HUES48 (cell line): ENCODE measurements at regions not wholly inside any gene's neighbourhood (a gene's known extent, or its start where the extent isn't known, plus 50 kb on each side); places are given as distances from the start of the nearest gene placed in this dataset.
"Not testable (repeated sequence)": the region's sequence is repeated elsewhere in the genome, so short reads cannot be mapped to it uniquely, and the experiment has no call there.

Experiments used
- H3K27ac ChIP-seq: one replicate; pipeline ENCODE4 v1.7.0; 2013; ENCODE audit warnings: low read depth, low read length, inconsistent platforms
- H3K27me3 ChIP-seq: 2 replicates; pipeline ENCODE4 v1.6.1; 2013; ENCODE audit warnings: mild to moderate bottlenecking, low read length; ENCODE audit not compliant: control insufficient read depth, insufficient read depth
- H3K36me3 ChIP-seq: 2 replicates; pipeline ENCODE4 v1.6.1; 2013; ENCODE audit warnings: low read length; ENCODE audit not compliant: control insufficient read depth, insufficient read depth
- H3K4me1 ChIP-seq: 2 replicates; pipeline ENCODE4 v1.6.1; 2013; ENCODE audit warnings: mild to moderate bottlenecking, low read length; ENCODE audit not compliant: control insufficient read depth, insufficient read depth
- H3K4me3 ChIP-seq: 2 replicates; pipeline ENCODE4 v1.5.1; 2013; ENCODE audit warnings: mild to moderate bottlenecking, low read depth, low read length
- H3K9ac ChIP-seq: 2 replicates; pipeline ENCODE4 v1.6.1; 2013; ENCODE audit warnings: mild to moderate bottlenecking, low read depth, low read length, moderate library complexity
- H3K9me3 ChIP-seq: 2 replicates; pipeline ENCODE4 v1.6.1; 2013; ENCODE audit warnings: low read length; ENCODE audit not compliant: control insufficient read depth, insufficient read depth

- Histone ChIP-seq H3K4me1 (no peaks in the 10 kb centered on the region), H3K9ac (no peak overlapping the region), H3K4me3 (no peak overlapping the region), H3K9me3 (no peaks in the 10 kb centered on the region), H3K36me3 (no peaks in the 10 kb centered on the region), H3K27ac (no peak overlapping the region), H3K27me3 (no peaks in the 10 kb centered on the region)
Measured at GRCh38 chr7:37570145-37570544, 113.4 kb upstream of the GPR141 start.

- Histone ChIP-seq H3K4me1 (no peaks in the 10 kb centered on the region), H3K4me3 (no peak overlapping the region), H3K9ac (no peak overlapping the region), H3K27ac (no peak overlapping the region), H3K9me3 (no peaks in the 10 kb centered on the region), H3K36me3 (no peaks in the 10 kb centered on the region), H3K27me3 (no peaks in the 10 kb centered on the region)
Measured at GRCh38 chr7:37571806-37572205, 111.8 kb upstream of the GPR141 start.

DNA sequence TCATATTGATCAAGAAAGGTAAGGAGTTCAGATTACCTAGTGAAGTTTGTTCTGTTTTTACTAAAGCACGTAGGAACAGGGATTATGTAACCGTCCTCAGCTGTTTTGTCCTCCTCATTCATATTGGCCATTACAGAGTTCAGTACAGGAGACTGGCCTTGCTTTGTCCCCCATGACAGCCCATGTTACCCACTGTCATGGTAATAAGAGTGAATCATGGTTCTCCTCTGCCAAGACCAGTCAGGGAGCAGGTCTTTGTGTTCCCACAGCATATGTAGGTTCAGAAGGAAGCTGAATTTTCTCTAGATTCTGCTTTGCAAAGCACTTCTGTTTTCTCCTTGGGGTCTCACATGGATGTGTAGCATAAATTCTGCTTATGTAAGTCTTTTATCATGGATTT, 106.2 kb upstream of the GPR141 start:
- peak overlapping the region; percentile 53 for H3K27ac ChIP-seq
- H3K9ac ChIP-seq = no peak overlapping the region
- H3K4me3 ChIP-seq = no peak overlapping the region
- H3K27me3 ChIP-seq = no peaks in the 10 kb centered on the region
- no peaks in the 10 kb centered on the region for H3K9me3 ChIP-seq
- no peaks in the 10 kb centered on the region for H3K36me3 ChIP-seq
- peaks cover 12% of the 10 kb centered on the region; the same call in 1 of the 2 replicates for H3K4me1 ChIP-seq

- H3K9ac ChIP-seq = no peak overlapping the region; the same call in 1 of the 2 replicates
- no peaks in the 10 kb centered on the region for H3K27me3 ChIP-seq
- H3K27ac ChIP-seq = peak overlapping the region; percentile 53
- no peak overlapping the region for H3K4me3 ChIP-seq
- H3K36me3 ChIP-seq = no peaks in the 10 kb centered on the region
- peaks cover 12% of the 10 kb centered on the region; the same call in 1 of the 2 replicates for H3K4me1 ChIP-seq
- H3K9me3 ChIP-seq = no peaks in the 10 kb centered on the region
Measured at GRCh38 chr7:37577901-37578300, 105.7 kb upstream of the GPR141 start.

DNA sequence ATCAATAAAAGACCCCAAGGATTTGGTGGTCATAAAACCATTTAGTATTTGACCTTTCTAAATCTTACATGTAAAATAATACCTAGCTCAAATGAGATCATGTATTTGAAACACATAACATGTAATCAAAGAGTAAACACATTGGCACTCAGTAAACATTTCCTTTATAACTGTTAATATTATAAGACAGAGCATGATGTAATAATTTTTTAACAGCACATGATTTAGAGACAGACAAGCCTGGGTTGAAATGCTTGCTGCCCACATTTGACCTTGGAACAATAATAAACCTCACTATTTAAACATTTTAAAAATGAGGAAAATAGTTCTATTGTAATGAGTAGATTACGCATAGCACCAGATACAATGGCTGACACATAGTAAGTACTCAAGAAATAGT, 105.2 kb upstream of the GPR141 start:
- Histone ChIP-seq H3K9ac (no peak overlapping the region), H3K27me3 (no peaks in the 10 kb centered on the region), H3K27ac (no peak overlapping the region), H3K36me3 (no peaks in the 10 kb centered on the region), H3K4me1 (peaks cover 12% of the 10 kb centered on the region; the same call in 1 of the 2 replicates), H3K4me3 (no peak overlapping the region), H3K9me3 (no peaks in the 10 kb centered on the region)

- no peak overlapping the region for H3K4me3 ChIP-seq
- H3K27me3 ChIP-seq = no peaks in the 10 kb centered on the region
- no peak overlapping the region for H3K9ac ChIP-seq
- H3K4me1 ChIP-seq = peaks cover 12% of the 10 kb centered on the region; the same call in 1 of the 2 replicates
- no peaks in the 10 kb centered on the region for H3K9me3 ChIP-seq
- no peaks in the 10 kb centered on the region for H3K36me3 ChIP-seq
- H3K27ac ChIP-seq = no peak overlapping the region
Measured at GRCh38 chr7:37580376-37580775, 103.2 kb upstream of the GPR141 start.

- not testable (repeated sequence) for H3K4me3 ChIP-seq, H3K27ac ChIP-seq, H3K9ac ChIP-seq, H3K4me1 ChIP-seq, H3K9me3 ChIP-seq, H3K27me3 ChIP-seq, H3K36me3 ChIP-seq
Measured at GRCh38 chr7:37584651-37585463, 98.7 kb upstream of the GPR141 start.

GRCh38 chr7:37590824-37591223, 92.7 kb upstream of the GPR141 start:
- Histone ChIP-seq H3K4me3 (no peak overlapping the region), H3K4me1 (no peaks in the 10 kb centered on the region), H3K36me3 (no peaks in the 10 kb centered on the region), H3K9ac (no peak overlapping the region), H3K27me3 (no peaks in the 10 kb centered on the region), H3K9me3 (no peaks in the 10 kb centered on the region), H3K27ac (no peak overlapping the region)

- Histone ChIP-seq H3K27me3 (no peaks in the 10 kb centered on the region), H3K27ac (no peak overlapping the region), H3K9me3 (no peaks in the 10 kb centered on the region), H3K9ac (no peak overlapping the region), H3K36me3 (no peaks in the 10 kb centered on the region), H3K4me3 (no peak overlapping the region), H3K4me1 (no peaks in the 10 kb centered on the region)
Measured at GRCh38 chr7:37592366-37592765, 91.2 kb upstream of the GPR141 start.

DNA sequence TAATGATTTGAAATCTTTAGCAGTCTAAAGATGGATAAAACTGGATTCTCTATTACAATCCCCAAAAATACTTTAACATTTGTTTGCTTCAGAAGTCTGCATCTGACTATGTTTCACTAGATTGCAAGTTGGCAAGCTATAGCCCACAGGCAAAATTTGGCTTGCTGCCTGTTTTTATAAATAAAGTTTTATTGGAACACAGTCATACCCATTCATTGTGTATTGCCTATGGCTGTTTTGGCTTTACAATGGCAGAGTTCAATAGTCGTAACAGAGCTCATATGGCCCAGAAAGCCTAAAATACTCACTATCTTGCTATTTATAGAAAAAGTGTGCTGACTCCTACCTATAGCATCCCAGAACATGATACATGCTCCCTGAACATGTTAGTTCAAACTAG, 89.0 kb upstream of the GPR141 start:
- Histone ChIP-seq H3K9ac (no peak overlapping the region), H3K27ac (no peak overlapping the region), H3K27me3 (no peaks in the 10 kb centered on the region), H3K4me1 (no peaks in the 10 kb centered on the region), H3K36me3 (no peaks in the 10 kb centered on the region), H3K4me3 (no peak overlapping the region), H3K9me3 (no peaks in the 10 kb centered on the region)

GRCh38 chr7:37598824-37599223, 84.7 kb upstream of the GPR141 start:
- no peak overlapping the region for H3K27ac ChIP-seq
- no peak overlapping the region for H3K4me3 ChIP-seq
- H3K9me3 ChIP-seq = no peaks in the 10 kb centered on the region
- H3K27me3 ChIP-seq = no peaks in the 10 kb centered on the region
- no peaks in the 10 kb centered on the region for H3K36me3 ChIP-seq
- no peak overlapping the region for H3K9ac ChIP-seq
- H3K4me1 ChIP-seq = no peaks in the 10 kb centered on the region
